Right atrium auricular region (tissue), 2 donors: ENCODE measurements at regions not wholly inside any gene's neighbourhood (a gene's known extent, or its start where the extent isn't known, plus 50 kb on each side); places are given as distances from the start of the nearest gene placed in this dataset.

ENCODE experiments used
- DNase-seq: peaks from one replicate; pipeline ENCODE4 v3.0.0-alpha.2; 2019; ENCODE audit warnings: low spot score
- H3K27ac ChIP-seq, 2 donors: fragments of 200-600 bp; sonication (generic); 1 replicate in 1 of 2; 2 replicates in 1 of 2; pipeline ENCODE4 v1.5.1; 2016 to 2019
- H3K27me3 ChIP-seq, 2 donors: fragments of 200-600 bp; sonication (generic); one replicate each; pipeline versions ENCODE4 v1.5.1 to v1.6.0; 2017 to 2019
- H3K36me3 ChIP-seq: fragments of 200-600 bp; sonication (generic); one replicate; pipeline ENCODE4 v1.5.1; 2016
- H3K4me1 ChIP-seq, 2 donors: fragments of 200-600 bp; sonication (generic); one replicate each; pipeline versions ENCODE4 v1.5.1 to v1.6.0; 2017 to 2019
- H3K4me3 ChIP-seq, 2 donors: fragments of 200-600 bp; sonication (generic); 1 replicate in 1 of 2; 2 replicates in 1 of 2; pipeline ENCODE4 v1.5.1; 2017 to 2019; ENCODE audit warnings: mild to moderate bottlenecking in 1 of 2, moderate library complexity in 1 of 2
- H3K9me3 ChIP-seq, 2 donors: fragments of 200-600 bp; sonication (generic); one replicate each; pipeline ENCODE4 v1.5.1; 2019
- TF ChIP-seq, protein P1 (sequence below), 2 donors: fragments of 200-600 bp; sonication (generic); IDR thresholded peaks; one replicate each; pipeline ENCODE4 v1.5.1; 2019; ENCODE audit warnings: antibody characterized with exemption in 2 of 2

DNA sequence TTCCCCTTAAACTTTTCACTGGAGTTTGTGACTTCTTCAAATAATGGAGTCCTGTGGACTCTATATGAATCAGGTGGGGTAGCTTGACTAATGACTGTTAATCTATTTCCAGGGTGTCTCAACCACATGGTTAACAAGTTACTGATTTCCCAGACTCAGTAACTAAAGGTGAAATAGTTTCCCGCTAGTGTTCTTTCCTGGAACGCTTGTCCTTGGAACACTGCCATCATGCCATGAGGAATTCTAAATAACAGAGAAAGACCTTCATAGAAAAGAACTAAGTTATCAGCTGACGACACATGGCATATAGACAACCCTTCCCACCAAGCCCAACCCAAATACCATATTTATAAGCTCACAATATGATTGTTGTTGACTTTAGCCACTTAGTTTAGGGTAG lies 1027.9 kb upstream of the FAM98A start:
- Histone ChIP-seq H3K27ac (no peak overlapping the region), H3K36me3 (no peaks in the 10 kb centered on the region), H3K9me3 (peaks cover 0 to 14% of the 10 kb centered on the region in 2 donors), H3K4me3 (no peak overlapping the region), H3K4me1 (no peaks in the 10 kb centered on the region), H3K27me3 (no peaks in the 10 kb centered on the region)
- no peak for DNase-seq
- TF ChIP-seq, protein P1, sequence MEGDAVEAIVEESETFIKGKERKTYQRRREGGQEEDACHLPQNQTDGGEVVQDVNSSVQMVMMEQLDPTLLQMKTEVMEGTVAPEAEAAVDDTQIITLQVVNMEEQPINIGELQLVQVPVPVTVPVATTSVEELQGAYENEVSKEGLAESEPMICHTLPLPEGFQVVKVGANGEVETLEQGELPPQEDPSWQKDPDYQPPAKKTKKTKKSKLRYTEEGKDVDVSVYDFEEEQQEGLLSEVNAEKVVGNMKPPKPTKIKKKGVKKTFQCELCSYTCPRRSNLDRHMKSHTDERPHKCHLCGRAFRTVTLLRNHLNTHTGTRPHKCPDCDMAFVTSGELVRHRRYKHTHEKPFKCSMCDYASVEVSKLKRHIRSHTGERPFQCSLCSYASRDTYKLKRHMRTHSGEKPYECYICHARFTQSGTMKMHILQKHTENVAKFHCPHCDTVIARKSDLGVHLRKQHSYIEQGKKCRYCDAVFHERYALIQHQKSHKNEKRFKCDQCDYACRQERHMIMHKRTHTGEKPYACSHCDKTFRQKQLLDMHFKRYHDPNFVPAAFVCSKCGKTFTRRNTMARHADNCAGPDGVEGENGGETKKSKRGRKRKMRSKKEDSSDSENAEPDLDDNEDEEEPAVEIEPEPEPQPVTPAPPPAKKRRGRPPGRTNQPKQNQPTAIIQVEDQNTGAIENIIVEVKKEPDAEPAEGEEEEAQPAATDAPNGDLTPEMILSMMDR (IDR thresholded peaks at IDR 0.05), result no peak

DNA sequence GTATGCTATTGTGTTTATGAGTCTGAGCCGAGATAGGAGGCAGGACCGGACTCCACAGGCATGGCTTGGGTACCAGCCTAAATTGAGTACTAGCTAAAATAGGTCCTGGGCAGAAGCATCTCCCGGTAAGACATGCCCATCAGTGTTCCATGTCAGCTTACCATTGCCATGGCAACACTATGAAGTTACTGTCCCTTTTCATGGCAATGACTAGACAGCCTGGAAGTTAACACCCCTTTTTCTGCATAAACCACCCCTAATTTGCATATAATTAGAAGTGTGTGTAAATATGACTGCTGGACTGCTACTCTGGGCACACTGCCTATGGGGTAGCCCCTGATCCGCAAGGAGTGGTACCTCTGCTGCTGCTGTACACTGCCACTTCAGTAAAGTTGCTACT lies 1005.1 kb upstream of the FAM98A start:
- Histone ChIP-seq H3K4me1 (no peaks in the 10 kb centered on the region), H3K27ac (no peak overlapping the region), H3K9me3 (no peaks in the 10 kb centered on the region), H3K4me3 (no peak overlapping the region), H3K36me3 (no peaks in the 10 kb centered on the region), H3K27me3 (no peaks in the 10 kb centered on the region)
- TF ChIP-seq, protein P1 (IDR thresholded peaks at IDR 0.05), result no peak
- no peak for DNase-seq

DNA sequence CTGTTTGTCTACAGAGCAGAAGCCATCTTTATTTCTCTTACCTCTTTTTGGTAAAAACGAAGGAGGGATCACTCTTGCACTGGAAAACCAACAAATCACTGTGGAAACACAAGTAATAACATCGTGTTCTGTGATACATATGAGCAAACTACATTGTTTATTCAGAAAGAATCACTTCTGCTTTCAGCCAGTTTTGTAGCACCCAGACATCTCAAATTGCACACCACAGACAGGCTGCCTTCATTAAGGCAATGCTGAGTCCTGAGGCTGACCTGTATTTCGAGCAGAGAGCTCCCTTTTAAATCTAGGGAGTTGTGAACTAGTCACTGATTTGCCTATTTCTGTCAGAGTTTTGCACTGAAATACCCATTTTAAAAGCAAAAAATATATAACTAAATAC lies 1003.2 kb upstream of the FAM98A start:
- Histone ChIP-seq H3K9me3 (no peaks in the 10 kb centered on the region), H3K27ac (no peak overlapping the region), H3K27me3 (no peaks in the 10 kb centered on the region), H3K4me1 (no peaks in the 10 kb centered on the region), H3K4me3 (no peak overlapping the region), H3K36me3 (no peaks in the 10 kb centered on the region)
- TF ChIP-seq, protein P1 (IDR thresholded peaks at IDR 0.05), result no peak
- no peak for DNase-seq

DNA sequence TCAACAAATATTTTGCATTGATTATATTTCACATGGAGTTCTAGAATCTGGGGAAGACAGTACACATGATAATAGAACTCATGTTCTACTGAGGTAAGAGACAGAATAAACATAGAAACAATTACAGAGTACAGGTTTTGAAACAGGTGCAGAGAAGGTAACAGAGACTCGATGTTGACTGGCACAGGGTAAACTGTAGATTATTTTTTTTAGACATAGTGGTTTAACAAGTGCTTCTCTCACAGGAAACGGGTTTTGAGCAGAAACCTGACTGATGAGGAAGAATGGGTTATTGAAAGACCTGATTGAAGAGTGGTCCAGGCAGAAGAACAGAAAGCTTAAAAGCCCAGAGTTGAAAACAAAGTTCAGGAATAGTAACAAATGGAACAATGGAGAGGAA lies 1002.5 kb upstream of the FAM98A start:
- H3K9me3 ChIP-seq, result no peaks in the 10 kb centered on the region
- TF ChIP-seq, protein P1 (IDR thresholded peaks at IDR 0.05), result no peak
- H3K27me3 ChIP-seq, result no peaks in the 10 kb centered on the region
- no peaks in the 10 kb centered on the region for H3K36me3 ChIP-seq
- H3K4me1 ChIP-seq, result no peaks in the 10 kb centered on the region
- H3K27ac ChIP-seq, result no peak overlapping the region
- H3K4me3 ChIP-seq, result no peak overlapping the region
- no peak for DNase-seq

GRCh38 chr2:34578641-34579040 lies 979.5 kb upstream of the FAM98A start:
- Histone ChIP-seq H3K4me3 (no peak overlapping the region), H3K9me3 (no peaks in the 10 kb centered on the region), H3K27ac (no peak overlapping the region), H3K27me3 (no peaks in the 10 kb centered on the region), H3K4me1 (no peaks in the 10 kb centered on the region), H3K36me3 (no peaks in the 10 kb centered on the region)
- TF ChIP-seq, protein P1 (IDR thresholded peaks at IDR 0.05), result no peak
- no peak for DNase-seq

- Histone ChIP-seq H3K36me3 (no peaks in the 10 kb centered on the region), H3K4me3 (no peak overlapping the region), H3K4me1 (no peaks in the 10 kb centered on the region), H3K27me3 (no peaks in the 10 kb centered on the region), H3K27ac (no peak overlapping the region), H3K9me3 (no peaks in the 10 kb centered on the region)
- DNase-seq, result no peak
- TF ChIP-seq, protein P1 (IDR thresholded peaks at IDR 0.05), result peak in 1 of 2 donors; percentile 44
These were observed 971.3 kb upstream of the FAM98A start for GRCh38 chr2:34570266-34570872.
